ENCODE measurements at regions not wholly inside any gene's neighbourhood (a gene's known extent, or its start where the extent isn't known, plus 50 kb on each side); places are given as distances from the start of the nearest gene placed in this dataset.

DNA sequence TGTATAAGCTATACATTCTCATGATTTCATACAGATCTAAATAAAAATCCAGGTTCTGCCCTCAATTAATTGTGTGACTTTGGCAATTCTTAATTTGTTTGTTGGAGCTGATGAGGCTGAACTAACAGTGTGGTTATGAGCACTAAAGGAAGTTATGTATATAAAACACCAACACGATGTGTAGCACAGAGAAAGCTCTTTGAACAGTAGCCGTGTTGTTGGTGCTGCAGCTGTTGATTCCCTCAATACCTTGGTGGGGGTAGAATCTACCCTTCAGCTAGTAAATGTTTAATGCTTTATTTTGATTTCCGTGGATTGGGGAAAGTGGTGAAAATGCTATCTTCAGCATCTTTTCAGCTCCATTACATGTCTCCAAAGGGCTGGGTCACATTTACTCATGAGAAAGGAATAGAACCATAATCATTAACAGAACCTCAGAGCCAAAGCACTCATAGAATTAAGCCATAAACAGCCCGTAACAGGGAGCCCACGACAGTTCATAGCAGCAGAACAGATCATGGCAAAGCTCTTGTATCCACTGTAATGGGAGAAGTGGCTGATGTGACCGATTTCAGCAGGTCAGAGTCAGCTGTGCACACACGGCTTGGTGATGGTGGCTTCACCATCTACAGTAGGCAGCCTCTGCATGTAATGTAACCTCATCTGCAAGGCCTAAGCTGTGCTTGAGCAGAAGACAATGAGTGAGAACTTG, 332.7 kb downstream of the DIRAS2 start:
- intact Hi-C loops (cut with micrococcal nuclease), result no loop called here

DNA sequence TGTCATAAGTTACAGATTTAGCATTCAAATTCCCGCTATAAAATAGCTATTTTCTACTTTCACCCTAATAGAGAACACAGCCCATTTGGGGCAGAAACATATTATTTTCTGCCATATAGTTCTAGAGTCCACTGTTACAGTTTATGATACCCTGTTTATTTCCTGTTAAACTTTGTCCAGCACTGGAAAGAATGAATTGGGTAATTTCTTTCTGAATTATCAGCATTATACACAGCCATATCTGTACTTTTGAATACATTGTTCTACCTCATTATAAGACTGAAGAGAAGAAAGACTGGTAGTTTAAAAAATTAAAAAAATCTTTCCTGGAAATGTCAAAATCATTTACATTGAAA, 332.1 kb downstream of the DIRAS2 start:
- intact Hi-C loops (cut with micrococcal nuclease), result no loop called here

DNA sequence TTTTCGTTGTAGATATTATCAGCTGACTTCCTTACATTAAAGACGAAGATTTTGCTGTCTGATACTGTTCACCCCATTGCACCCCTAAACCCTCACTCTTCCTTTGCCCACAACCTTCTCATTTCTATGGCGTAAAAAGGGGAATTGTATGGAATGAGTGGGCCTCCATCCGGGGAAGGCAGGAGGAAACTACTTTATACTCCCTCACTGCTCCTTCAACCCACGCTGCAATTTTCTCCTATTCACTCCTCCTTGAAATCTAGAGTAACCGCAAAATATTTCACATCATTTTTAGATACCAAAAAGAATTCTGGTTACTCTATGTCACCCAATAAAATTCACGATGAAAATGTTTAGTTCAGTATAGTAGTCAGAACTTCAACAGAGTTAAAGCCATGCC, 330.8 kb downstream of the DIRAS2 start:
- intact Hi-C loops (cut with micrococcal nuclease), result no loop called here

DNA sequence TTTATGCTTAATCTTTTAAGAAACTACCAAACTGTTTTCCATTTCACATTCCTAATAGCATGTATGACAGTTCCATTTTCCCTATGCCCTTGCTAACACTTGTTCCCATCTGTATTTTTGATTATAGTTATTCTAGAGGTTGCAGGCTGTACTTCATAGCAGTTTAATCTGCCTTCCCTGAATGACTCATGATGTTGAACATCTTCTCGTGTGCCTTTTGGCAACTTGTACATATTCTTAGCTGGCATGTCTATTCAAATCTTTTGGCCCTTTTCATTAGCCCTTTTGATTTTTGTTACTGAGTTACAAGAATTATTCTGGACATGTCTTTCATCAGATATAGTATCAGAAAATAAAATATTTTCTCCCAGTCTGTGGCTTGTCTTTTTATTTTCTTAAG, 320.3 kb downstream of the DIRAS2 start:
- intact Hi-C loops (cut with micrococcal nuclease), result no loop called here

DNA sequence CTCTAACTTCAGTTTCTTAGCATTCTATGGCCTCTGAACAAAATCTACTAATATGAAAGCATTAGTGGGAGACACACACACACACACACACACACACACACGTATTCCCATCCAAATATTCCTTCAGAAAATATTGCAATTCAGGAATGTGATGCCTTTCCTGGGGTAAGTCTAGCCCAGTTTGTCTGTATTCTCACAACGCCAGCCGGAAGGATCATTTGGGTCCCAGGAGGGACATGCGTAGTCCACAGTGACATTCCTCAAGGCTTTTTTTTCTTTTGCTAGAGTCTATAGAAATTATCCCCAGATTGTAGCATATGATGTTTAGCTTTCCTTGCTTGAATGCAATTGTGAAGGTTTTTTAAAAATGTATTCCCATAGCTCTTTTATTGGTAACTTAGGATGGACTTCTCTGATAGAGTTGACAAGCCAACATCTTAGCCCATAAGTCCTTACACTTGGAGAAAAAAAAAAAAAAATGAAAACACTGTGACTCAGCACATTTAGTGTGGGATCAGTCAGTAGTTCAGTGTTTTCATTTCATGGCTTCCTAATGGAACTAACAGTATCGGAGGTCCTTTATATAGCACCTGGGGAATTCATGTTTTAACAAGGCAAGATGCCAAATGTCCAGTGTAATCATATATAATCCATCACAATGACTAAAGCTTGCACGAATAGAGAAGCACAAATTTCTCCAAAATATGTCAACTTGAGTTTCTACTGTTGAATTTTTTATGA, 316.5 kb downstream of the DIRAS2 start:
- intact Hi-C loops (cut with micrococcal nuclease), result no loop called here

DNA sequence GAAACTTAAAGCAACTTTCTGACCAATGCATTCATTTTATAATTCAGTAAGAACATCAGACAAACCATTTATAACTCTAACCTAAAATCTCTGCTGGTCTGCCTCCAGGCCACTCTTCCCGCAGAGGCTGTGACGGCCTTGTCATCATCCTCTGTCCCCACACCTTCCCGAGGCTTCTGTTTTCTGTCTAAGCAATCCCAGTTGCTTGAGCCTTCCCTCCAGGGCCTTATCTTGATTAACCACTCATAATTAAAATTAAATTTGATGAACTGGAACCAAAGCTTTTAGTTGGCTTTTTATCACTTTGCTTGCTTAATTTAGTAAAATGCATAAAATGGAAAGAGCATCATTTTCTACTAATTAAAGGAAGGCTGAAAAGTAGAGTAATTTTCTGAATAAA, 312.4 kb downstream of the DIRAS2 start:
- intact Hi-C loops (cut with micrococcal nuclease), result no loop called here

DNA sequence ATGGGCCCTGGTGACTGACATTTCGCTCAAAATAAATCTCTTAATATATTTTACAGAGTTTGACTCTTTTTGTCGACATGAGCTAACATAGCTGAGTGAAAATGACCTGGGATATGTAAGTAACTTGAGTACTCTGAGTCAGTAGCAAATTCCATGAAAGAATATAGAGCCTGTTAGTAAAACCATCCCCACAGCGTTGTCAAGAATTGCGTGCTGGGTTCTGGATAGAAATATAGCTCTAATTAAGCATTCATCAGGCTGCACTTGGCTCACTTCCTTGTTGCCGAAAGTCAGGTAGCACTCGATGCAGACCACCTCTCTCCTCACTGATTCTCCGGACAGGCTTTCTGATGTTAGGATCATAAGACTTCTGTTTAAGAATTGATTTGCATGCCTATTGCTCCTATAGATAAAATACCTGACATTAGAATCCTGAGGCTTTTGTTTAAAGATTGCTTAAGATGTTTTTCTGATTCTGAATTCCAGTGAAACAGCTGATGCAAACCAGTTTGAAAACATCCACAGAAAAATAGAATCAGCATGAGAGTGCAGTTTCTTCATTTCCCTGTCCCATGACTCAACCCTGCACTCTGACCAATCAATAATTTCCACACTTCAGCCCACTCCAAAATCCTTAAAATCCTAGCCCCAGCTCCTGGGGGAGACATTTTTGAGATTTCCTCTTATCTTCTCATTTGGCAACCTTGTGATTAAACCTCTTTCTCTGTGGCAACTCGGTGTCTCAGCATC, 310.6 kb downstream of the DIRAS2 start:
- intact Hi-C loops (cut with micrococcal nuclease), result no loop called here

DNA sequence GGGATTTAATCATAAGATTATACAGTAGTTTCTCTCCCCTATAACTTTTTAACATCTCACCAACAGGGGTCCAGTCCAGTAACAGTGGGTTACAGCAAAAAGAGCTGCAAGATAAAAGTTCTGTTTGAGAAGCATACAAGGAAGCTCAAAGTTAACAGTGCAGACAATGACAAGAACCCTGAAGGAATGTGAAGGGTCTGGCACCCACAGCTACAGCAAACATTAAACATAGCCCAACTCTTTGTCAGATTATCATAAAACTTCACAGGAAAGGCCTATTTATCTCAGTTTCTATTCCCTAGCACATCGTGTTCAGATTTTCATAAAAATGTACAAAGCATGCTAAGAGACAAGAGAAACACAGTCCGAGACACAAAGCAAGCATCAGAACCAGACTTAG, 309.4 kb downstream of the DIRAS2 start:
- intact Hi-C loops (cut with micrococcal nuclease), result no loop called here

DNA sequence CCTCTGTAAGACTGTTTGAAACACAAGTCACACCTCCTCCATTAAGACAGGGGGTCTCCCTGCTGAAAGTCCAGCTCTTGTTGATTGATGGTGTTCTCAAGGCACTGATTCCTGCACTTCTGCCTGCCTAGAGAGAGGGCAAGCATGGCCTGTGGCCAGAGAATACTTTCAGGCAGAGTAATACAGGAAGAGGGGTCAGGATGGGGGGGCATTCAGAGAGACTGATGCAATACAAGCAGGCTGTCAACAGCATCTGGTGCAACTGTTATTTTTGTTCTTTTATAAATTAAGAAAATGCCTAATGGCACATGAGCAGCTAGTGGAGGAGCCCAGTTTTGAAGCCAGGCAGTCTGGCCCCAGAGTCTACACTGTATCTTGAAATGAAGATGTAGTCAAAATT, 302.2 kb downstream of the DIRAS2 start:
- intact Hi-C loops (cut with micrococcal nuclease), result no loop called here

DNA sequence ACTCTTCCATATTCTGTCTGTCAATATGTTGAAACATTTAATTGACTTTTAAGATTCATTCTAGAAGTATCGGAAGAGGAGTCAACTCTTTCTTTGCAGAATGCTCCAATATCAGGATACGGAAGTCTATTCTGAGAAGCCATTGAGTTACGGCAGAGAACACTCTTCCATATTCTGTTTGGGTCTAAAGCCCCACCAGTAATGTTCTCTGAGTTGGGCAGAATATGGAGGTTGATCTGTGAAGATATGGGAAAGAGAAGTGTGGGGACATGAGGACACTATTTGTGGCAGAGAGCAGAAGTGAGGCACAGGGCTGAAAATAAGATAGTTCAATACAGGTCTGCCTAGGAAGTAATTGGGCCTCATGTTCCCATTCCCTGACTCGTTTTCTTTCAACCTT, 300.0 kb downstream of the DIRAS2 start:
- intact Hi-C loops (cut with micrococcal nuclease), result no loop called here

DNA sequence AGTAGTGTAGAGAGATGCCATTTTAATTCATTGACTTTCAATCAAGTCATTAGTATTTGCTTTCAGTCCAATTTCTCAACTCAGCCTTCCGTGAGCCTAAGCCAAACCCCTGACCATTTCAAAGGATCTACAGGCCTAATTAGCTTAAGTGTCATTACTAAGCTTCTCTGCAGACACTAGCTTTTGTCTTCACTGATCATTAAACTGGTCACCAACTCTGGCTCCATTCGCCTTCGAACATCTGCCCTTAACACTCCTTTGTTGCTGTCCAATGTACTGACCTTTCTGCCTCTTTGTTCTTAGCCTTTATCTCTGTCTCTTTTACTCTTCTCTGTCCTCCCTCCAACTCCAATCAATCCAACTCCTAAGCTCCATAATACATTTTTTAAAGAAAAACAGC, 299.3 kb downstream of the DIRAS2 start:
- intact Hi-C loops (cut with micrococcal nuclease), result no loop called here

DNA sequence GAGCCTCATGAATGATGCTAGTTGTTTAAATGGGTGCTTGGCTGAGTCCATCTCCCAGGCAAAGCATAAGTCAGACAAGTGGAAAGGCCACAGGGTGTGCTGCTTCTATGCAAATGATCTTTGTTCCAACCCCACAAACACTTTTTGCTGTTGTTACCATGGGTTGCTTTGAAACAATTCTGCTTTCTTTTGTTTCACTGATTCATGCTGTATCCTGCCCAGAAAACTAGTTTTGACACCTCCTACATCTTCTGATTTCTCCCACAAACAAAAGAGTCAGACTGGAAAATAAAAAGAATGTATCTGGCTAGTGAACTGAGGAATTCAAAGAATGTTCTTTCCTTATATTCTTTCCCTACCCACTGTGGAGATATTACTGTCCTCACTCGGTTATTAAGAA, 298.6 kb downstream of the DIRAS2 start:
- intact Hi-C loops (cut with micrococcal nuclease), result no loop called here

DNA sequence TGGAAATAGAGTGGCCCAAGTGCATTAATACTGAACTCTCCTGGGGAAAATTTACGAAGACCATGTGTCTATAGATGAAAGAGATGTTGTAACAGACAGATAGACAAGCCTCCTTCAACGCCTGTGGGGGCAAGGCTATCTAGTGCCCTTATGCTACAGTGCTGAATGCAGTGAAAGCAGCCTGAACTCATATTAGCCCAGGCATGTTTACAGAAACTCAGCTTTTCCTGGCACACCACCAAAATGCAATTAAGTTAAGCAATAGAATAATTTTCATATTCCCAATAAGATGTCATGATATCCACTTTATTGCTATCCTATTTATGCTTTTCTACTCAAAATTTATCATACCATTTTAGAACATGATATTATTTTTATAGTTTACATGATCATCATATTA, 277.0 kb downstream of the DIRAS2 start:
- intact Hi-C loops (cut with micrococcal nuclease), result no loop called here

DNA sequence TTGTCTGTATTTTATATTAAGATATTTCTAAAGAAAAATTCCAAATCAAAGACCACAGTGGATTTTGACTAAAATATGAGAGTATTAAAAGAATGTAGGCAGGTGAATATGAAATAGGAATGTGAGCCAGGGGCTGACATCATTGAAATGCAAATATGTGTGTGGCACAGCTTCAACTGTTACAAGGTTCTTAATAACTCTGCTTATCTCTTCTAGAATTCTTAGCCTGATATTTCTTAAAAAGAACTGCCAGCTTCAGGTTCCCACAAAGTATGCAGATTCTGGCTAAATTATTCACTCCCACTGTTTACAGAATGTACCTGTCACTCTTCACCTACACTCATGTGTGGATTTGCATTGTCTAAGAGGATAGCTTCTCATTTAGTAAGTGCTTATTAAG, 274.4 kb downstream of the DIRAS2 start:
- intact Hi-C loops (cut with micrococcal nuclease), result no loop called here

DNA sequence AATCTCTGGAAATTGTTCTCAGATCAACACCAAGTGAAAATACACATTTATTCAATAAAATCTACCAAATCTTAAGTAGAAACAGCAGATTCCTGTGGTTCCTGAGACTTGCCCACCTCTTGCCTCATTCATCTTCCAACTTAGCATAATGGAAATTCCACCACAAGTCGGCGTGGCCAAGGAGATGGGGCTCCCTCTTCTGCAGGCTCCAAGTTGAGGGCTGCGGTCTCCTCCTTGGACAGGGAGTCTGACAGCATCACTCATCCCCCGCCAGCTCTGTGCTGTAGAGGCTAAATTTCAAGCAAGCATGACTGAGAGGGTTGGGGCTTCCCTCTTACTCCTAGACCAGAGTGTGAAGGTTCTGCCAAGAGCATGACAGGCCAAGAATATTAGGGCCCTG, 273.7 kb downstream of the DIRAS2 start:
- intact Hi-C loops (cut with micrococcal nuclease), result no loop called here

DNA sequence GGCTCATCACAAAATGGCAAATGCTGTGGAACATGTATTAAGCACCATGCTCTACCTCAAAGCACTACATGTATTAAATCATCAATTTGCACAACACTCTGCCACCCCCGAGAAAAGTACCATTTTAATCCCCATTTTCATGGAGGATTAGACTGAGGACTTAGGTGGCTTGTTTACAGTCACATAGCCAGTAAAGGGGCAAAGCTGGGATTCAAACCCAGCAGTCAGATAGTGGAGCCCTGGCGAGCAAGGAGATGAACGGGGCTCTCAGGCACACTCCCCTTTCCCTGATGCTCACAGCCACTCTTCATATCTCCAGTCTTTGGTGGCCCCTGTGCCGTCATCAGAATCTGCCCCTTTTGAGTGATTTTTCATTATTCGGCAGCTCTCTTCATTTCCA, 262.9 kb downstream of the DIRAS2 start:
- intact Hi-C loops (cut with micrococcal nuclease), result no loop called here

DNA sequence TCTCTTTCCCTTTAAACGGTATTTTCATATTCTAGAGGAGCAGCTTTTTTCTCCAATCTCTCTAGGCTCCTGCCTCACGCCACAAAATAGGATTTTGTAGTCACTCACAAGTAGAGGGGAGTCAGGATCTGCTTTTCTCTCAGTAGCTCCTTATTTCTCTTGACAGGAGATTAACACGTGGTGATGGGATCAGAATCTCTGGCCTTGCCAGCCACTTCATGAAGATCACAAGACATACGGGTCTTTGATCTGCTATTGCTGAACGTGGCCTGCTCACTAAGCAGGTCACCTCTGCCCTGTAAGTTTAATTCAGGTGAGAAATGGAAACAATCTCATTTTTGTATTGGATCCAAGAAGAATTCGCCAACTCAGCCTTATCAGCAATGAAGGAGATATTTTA, 257.5 kb downstream of the DIRAS2 start:
- intact Hi-C loops (cut with micrococcal nuclease), result no loop called here

DNA sequence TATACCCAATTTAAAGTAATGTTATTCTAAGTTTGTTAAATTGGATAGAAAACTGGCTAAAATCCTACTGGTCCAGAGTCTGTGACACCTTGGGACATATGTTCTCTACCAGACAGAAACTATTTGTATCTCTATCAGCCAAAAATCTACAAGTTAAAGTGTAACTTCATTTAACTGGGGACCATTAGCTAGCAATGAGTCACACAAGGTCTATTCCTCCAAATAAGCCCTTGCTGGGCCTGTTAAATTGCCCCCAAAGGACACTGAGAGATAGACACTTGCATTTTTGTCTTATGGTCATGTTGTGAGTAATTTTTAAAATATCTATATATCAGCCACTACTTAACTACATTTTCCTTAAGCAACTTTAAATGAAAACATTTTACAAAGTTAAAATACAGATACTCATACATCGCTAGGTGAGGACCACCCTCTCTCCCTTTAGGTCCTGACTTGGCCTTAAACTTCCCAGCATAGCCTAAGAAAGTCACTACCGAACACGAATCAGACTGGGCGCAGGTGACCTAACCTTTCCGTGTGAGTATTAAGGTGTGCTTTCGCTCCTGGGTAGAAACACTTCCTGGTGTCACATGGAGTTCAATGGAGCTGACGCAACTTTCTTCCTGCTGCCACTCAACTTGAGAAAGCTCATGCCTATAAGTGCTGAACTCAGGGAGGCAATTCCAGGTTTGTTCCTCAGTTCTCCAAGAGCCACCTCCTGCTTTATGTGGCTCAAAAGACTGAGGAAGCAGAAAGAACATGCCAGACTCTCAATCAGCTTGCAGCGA, 249.1 kb downstream of the DIRAS2 start:
- intact Hi-C loops (cut with micrococcal nuclease), result no loop called here

DNA sequence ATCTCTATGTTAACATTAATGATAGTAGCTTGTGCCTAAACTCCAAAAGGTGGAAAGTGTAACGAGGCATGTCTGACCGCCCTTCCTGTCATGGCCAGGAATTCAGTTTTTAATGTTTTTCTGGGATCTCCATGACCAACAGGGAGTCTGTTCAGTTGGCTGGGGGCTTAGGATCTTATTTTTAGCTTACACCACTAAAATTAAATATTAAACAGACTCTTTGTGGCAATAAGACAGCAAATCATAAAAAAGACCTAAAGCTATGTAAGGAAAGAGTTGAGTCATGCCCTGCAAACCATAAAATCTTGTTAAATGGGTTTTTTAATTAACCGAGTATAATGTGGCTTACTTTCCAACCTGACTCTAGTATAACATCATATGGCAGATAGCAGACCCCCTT, 247.8 kb downstream of the DIRAS2 start:
- intact Hi-C loops (cut with micrococcal nuclease), result no loop called here

DNA sequence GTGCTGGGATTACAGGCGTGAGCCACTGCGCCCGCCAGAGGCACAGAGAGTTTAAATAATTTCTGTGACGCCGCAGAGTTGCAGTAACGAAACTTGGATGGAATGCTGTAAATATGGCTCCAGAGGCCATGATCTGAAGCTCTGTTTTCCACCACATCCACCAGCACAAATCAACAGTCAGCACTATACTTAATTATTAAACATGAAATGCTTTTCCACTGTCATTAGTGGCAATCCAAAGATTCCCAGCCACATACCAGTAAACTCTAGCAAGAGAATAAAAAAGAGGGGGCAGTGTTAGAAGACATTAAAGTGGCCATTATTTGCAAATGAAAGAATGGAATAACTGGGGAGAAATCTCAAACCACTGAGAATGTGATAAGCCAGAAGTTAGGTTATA, 242.5 kb downstream of the DIRAS2 start:
- intact Hi-C loops (cut with micrococcal nuclease), result no loop called here

DNA sequence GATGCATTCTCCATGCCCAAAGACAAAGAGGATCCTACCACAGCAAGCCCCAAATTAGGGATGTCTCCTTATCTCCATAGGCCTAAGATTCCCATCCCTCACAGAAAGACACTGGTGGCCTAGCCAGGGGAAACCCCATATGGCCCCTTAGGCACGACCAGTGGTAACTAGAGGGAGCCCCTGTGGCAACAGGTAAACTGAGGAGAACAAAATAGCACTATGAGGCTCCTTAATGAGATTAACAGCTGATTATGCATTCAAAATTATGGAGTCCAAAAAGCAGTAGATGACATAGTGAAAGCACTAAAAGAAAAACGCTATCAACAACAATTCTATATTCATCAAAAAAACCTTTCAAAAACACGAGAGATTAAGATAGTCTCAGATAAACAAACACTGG, 234.0 kb downstream of the DIRAS2 start:
- intact Hi-C loops (cut with micrococcal nuclease), result no loop called here
